ENCODE measurements at regions not wholly inside any gene's neighbourhood (a gene's known extent, or its start where the extent isn't known, plus 50 kb on each side); places are given as distances from the start of the nearest gene placed in this dataset.
"Not testable (repeated sequence)": the region's sequence is repeated elsewhere in the genome, so short reads cannot be mapped to it uniquely, and the experiment has no call there.

- Histone ChIP-seq H3K36me3 (ENCODE audit: insufficient read depth, low read length) (no peaks in the 10 kb centered on the region), H3K79me2 (ENCODE audit: insufficient read depth, low read length) (no peaks in the 10 kb centered on the region), H3K27me3 (ENCODE audit: insufficient read depth, low read length) (no peaks in the 10 kb centered on the region), H2AFZ (ENCODE audit: low read length) (no peak overlapping the region), H3K27ac (ENCODE audit: low read depth, low read length) (no peak overlapping the region), H3K4me2 (ENCODE audit: insufficient read depth, low read length) (no peak overlapping the region), H4K20me1 (ENCODE audit: insufficient read depth, low read length) (no peaks in the 10 kb centered on the region), H3K4me1 (ENCODE audit: insufficient read depth, low read length) (no peaks in the 10 kb centered on the region), H3K4me3 (ENCODE audit: insufficient read depth, low read length) (no peak overlapping the region), H3K9me3 (ENCODE audit: low read depth, low read length) (no peaks in the 10 kb centered on the region)
- DNase-seq (ENCODE audit: insufficient read length, low spot score, missing footprints), result no peak
- TF ChIP-seq, protein P1, sequence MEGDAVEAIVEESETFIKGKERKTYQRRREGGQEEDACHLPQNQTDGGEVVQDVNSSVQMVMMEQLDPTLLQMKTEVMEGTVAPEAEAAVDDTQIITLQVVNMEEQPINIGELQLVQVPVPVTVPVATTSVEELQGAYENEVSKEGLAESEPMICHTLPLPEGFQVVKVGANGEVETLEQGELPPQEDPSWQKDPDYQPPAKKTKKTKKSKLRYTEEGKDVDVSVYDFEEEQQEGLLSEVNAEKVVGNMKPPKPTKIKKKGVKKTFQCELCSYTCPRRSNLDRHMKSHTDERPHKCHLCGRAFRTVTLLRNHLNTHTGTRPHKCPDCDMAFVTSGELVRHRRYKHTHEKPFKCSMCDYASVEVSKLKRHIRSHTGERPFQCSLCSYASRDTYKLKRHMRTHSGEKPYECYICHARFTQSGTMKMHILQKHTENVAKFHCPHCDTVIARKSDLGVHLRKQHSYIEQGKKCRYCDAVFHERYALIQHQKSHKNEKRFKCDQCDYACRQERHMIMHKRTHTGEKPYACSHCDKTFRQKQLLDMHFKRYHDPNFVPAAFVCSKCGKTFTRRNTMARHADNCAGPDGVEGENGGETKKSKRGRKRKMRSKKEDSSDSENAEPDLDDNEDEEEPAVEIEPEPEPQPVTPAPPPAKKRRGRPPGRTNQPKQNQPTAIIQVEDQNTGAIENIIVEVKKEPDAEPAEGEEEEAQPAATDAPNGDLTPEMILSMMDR (IDR thresholded peaks at IDR 0.05; ENCODE audit: extremely low read depth, low read depth, low read length), result no peak
Measured at GRCh38 chr1:157448636-157449035, 103.7 kb downstream of the FCRL5 start.

GRCh38 chr1:157446356-157446755 is 106.0 kb downstream of the FCRL5 start:
- H3K27me3 ChIP-seq (ENCODE audit: insufficient read depth, low read length); H3K36me3 ChIP-seq (ENCODE audit: insufficient read depth, low read length); H3K4me1 ChIP-seq (ENCODE audit: insufficient read depth, low read length); H3K4me3 ChIP-seq (ENCODE audit: insufficient read depth, low read length); H3K4me2 ChIP-seq (ENCODE audit: insufficient read depth, low read length); H3K9me3 ChIP-seq (ENCODE audit: low read depth, low read length); H3K27ac ChIP-seq (ENCODE audit: low read depth, low read length); H2AFZ ChIP-seq (ENCODE audit: low read length); H3K79me2 ChIP-seq (ENCODE audit: insufficient read depth, low read length); H4K20me1 ChIP-seq (ENCODE audit: insufficient read depth, low read length); DNase-seq (ENCODE audit: insufficient read length, low spot score, missing footprints): not testable (repeated sequence)

GRCh38 chr1:157445616-157446140 is 106.6 kb downstream of the FCRL5 start:
- not testable (repeated sequence) for H3K79me2 ChIP-seq (ENCODE audit: insufficient read depth, low read length); DNase-seq (ENCODE audit: insufficient read length, low spot score, missing footprints); H4K20me1 ChIP-seq (ENCODE audit: insufficient read depth, low read length)

DNA sequence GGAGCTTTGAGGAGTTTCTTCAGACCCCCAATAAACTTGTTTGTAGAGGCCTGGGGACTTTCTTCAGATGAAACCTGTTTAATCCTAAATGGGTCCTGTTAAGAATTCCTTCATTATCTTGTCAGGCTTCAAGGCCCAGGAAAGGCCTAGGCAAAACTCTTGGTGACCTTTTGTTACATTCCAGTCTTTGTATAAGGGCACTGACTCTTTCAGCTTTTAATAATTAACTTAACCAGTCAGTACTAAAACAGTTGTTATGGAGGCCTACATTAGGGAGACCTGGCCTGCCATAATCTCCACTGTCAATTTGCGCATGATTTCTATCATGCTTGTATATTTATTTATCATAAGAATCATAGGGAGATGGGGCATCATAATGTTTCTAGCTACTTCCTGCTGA is 110.2 kb downstream of the FCRL5 start:
- no peaks in the 10 kb centered on the region for H3K27me3 ChIP-seq (ENCODE audit: insufficient read depth, low read length)
- H2AFZ ChIP-seq (ENCODE audit: low read length), result no peak overlapping the region
- no peak overlapping the region for H3K4me3 ChIP-seq (ENCODE audit: insufficient read depth, low read length)
- peaks cover 24% of the 10 kb centered on the region for H3K4me1 ChIP-seq (ENCODE audit: insufficient read depth, low read length)
- no peak overlapping the region for H3K4me2 ChIP-seq (ENCODE audit: insufficient read depth, low read length)
- H3K79me2 ChIP-seq (ENCODE audit: insufficient read depth, low read length), result no peaks in the 10 kb centered on the region
- no peak overlapping the region for H3K27ac ChIP-seq (ENCODE audit: low read depth, low read length)
- TF ChIP-seq, protein P1 (IDR thresholded peaks at IDR 0.05; ENCODE audit: extremely low read depth, low read depth, low read length), result no peak
- H4K20me1 ChIP-seq (ENCODE audit: insufficient read depth, low read length), result no peaks in the 10 kb centered on the region
- H3K9me3 ChIP-seq (ENCODE audit: low read depth, low read length), result no peaks in the 10 kb centered on the region
- DNase-seq (ENCODE audit: insufficient read length, low spot score, missing footprints), result no peak
- H3K36me3 ChIP-seq (ENCODE audit: insufficient read depth, low read length), result no peaks in the 10 kb centered on the region

More at GRCh38 chr1:157445616-157446140, 106.6 kb downstream of the FCRL5 start:
- H3K36me3 ChIP-seq (ENCODE audit: insufficient read depth, low read length); H3K9me3 ChIP-seq (ENCODE audit: low read depth, low read length); H2AFZ ChIP-seq (ENCODE audit: low read length); H3K4me3 ChIP-seq (ENCODE audit: insufficient read depth, low read length); H3K27ac ChIP-seq (ENCODE audit: low read depth, low read length); H3K4me2 ChIP-seq (ENCODE audit: insufficient read depth, low read length); H3K27me3 ChIP-seq (ENCODE audit: insufficient read depth, low read length); H3K4me1 ChIP-seq (ENCODE audit: insufficient read depth, low read length): not testable (repeated sequence)

- Histone ChIP-seq H2AFZ (ENCODE audit: low read length) (no peak overlapping the region), H3K4me2 (ENCODE audit: insufficient read depth, low read length) (no peak overlapping the region), H4K20me1 (ENCODE audit: insufficient read depth, low read length) (no peaks in the 10 kb centered on the region), H3K79me2 (ENCODE audit: insufficient read depth, low read length) (no peaks in the 10 kb centered on the region), H3K27me3 (ENCODE audit: insufficient read depth, low read length) (no peaks in the 10 kb centered on the region), H3K4me3 (ENCODE audit: insufficient read depth, low read length) (no peak overlapping the region), H3K4me1 (ENCODE audit: insufficient read depth, low read length) (peaks cover 30% of the 10 kb centered on the region), H3K27ac (ENCODE audit: low read depth, low read length) (no peak overlapping the region), H3K9me3 (ENCODE audit: low read depth, low read length) (no peaks in the 10 kb centered on the region), H3K36me3 (ENCODE audit: insufficient read depth, low read length) (no peaks in the 10 kb centered on the region)
- DNase-seq (ENCODE audit: insufficient read length, low spot score, missing footprints), result no peak
- TF ChIP-seq, protein P1 (IDR thresholded peaks at IDR 0.05; ENCODE audit: extremely low read depth, low read depth, low read length), result no peak
Measured at GRCh38 chr1:157439302-157439954, 112.9 kb downstream of the FCRL5 start.
